ENCODE measurements at regions not wholly inside any gene's neighbourhood (a gene's known extent, or its start where the extent isn't known, plus 50 kb on each side); places are given as distances from the start of the nearest gene placed in this dataset.

DNA sequence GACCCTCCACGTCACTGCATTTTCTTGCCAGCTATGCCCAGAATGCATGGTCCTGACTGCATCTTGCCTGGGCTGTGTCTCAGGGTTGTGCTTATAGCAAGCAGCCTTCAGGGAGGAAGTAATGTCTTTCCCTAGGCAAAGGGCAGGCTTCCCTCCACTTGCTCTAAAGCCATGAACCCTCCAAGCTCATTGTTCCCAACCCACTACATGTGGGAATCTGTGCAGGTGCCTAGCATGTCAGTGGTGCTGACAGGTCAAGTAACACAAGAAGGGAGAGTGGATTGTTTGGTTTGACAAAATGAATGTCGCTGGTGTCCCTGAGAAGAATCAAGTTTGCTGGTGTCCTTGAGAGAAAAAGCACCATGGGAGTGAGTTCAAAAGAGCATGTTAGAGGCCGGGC is 53.9 kb upstream of the UCN3 start (continued):
- no peak for TF ChIP-seq TEAD4 (IDR thresholded peaks at IDR 0.05; ENCODE audit: borderline replicate concordance, insufficient read depth)
- no peak for TF ChIP-seq ELF1 (IDR thresholded peaks at IDR 0.05)
- no peak for TF ChIP-seq RAD21 (IDR thresholded peaks at IDR 0.05; ENCODE audit: low read length)
- no peak for TF ChIP-seq EP300 (IDR thresholded peaks at IDR 0.05; ENCODE audit: borderline replicate concordance in 1 of 2, low read depth in 1 of 2, low read length in 1 of 2)
- TF ChIP-seq YY1 (IDR thresholded peaks at IDR 0.05; ENCODE audit: low read depth) = no peak

- Histone ChIP-seq H4K20me1 (ENCODE audit: insufficient read depth) (no peaks in the 10 kb centered on the region), H3K9me3 (no peaks in the 10 kb centered on the region), H3K4me1 (ENCODE audit: control insufficient read depth in 1 of 2, insufficient read depth in 2 of 2, low read depth in 1 of 2, low read length in 1 of 2) (no peaks in the 10 kb centered on the region; a peak in 1 of 4 replicates), H3K36me3 (replicated peaks in 1 of 2; ENCODE audit: control insufficient read depth in 1 of 2, insufficient read depth in 2 of 2, low read length in 1 of 2) (no peaks in the 10 kb centered on the region), H3K9ac (no peak overlapping the region), H3K4me3 (ENCODE audit: low read depth in 2 of 2, low read length in 1 of 2) (no peak overlapping the region), H3K79me2 (ENCODE audit: insufficient read depth) (no peaks in the 10 kb centered on the region), H3K27me3 (ENCODE audit: insufficient read depth) (no peaks in the 10 kb centered on the region; the same call in 1 of the 2 replicates), H3K9me2 (no peaks in the 10 kb centered on the region), H3K27ac (ENCODE audit: low read depth in 2 of 2, low read length in 1 of 2) (no peak overlapping the region), H2AFZ (ENCODE audit: low read depth) (no peak overlapping the region), H3F3A (replicated peaks; ENCODE audit: insufficient read depth) (no peaks in the 10 kb centered on the region), H3K4me2 (no peak overlapping the region)
- no peak for TF ChIP-seq TCF12 (IDR thresholded peaks at IDR 0.05)
- WGBS (ENCODE audit: low lambda C conversion rate) = 44% methylated on average over 1 of the region's 1 CpG
- no peak for DNase-seq
- ChIA-PET POLR2A (no interaction called here), CTCF (no interaction called here)
Observed at GRCh38 chr10:5311617-5312016, 53.1 kb upstream of the UCN3 start.

DNA sequence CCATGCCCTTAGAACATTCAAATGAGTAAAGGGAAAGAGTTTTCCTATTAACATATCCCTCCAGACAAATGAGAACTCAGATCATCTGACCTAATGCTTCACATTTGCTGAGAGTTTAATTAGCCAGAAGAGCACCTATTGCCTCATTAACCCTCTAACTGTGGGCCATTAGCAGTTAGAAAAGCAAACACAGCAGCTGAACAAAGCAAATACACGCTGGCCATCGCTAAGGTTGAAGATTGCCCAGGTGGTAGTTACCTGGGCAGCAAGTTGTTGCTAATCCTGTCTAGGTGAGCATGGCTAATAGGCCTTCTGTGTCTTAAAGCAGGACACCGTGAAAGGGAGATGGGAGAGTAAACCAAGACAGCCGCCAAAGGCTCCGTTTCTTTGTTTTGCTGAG is 49.9 kb upstream of the UCN3 start:
- no peak for TF ChIP-seq REST (IDR thresholded peaks at IDR 0.05; ENCODE audit: low read depth, low read length)
- TF ChIP-seq TAF1 (IDR thresholded peaks at IDR 0.05; ENCODE audit: borderline replicate concordance, low read depth, low read length) = no peak
- TF ChIP-seq TCF12 (IDR thresholded peaks at IDR 0.05) = no peak
- TF ChIP-seq RXRA (IDR thresholded peaks at IDR 0.05; ENCODE audit: borderline replicate concordance, low read depth) = no peak
- TF ChIP-seq EP300 (IDR thresholded peaks at IDR 0.05; ENCODE audit: borderline replicate concordance in 1 of 2, low read depth in 1 of 2, low read length in 1 of 2) = no peak
- no peak for TF ChIP-seq FOXM1 (IDR thresholded peaks at IDR 0.05; ENCODE audit: low read depth)
- no peak for TF ChIP-seq ZBTB33 (IDR thresholded peaks at IDR 0.05; ENCODE audit: borderline replicate concordance, low read depth)
- no peak for TF ChIP-seq JUND (IDR thresholded peaks at IDR 0.05)
- no peak for TF ChIP-seq YY1 (IDR thresholded peaks at IDR 0.05; ENCODE audit: low read depth)
- TF ChIP-seq FOSL2 (IDR thresholded peaks at IDR 0.05; ENCODE audit: borderline replicate concordance, low read depth) = no peak
- TF ChIP-seq USF1 (IDR thresholded peaks at IDR 0.05; ENCODE audit: borderline replicate concordance, low read depth) = no peak
- no peak for TF ChIP-seq GATA2 (CRISPR knock-in tag; IDR thresholded peaks at IDR 0.05)
- no peak for TF ChIP-seq RFX5 (IDR thresholded peaks at IDR 0.05; ENCODE audit: low read length)
- TF ChIP-seq, protein P1, sequence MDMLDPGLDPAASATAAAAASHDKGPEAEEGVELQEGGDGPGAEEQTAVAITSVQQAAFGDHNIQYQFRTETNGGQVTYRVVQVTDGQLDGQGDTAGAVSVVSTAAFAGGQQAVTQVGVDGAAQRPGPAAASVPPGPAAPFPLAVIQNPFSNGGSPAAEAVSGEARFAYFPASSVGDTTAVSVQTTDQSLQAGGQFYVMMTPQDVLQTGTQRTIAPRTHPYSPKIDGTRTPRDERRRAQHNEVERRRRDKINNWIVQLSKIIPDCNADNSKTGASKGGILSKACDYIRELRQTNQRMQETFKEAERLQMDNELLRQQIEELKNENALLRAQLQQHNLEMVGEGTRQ (IDR thresholded peaks at IDR 0.05; ENCODE audit: borderline replicate concordance, low read depth, low read length) = no peak
- H3K36me3 ChIP-seq (replicated peaks in 1 of 2; ENCODE audit: control insufficient read depth in 1 of 2, insufficient read depth in 2 of 2, low read length in 1 of 2) = no peaks in the 10 kb centered on the region
- peaks cover 5% of the 10 kb centered on the region for H3F3A ChIP-seq (replicated peaks; ENCODE audit: insufficient read depth)
- DNase-seq = no peak
- H3K9me2 ChIP-seq = no peaks in the 10 kb centered on the region
- peaks cover 0 to 7% of the 10 kb centered on the region in 2 experiments; a peak in 1 of 4 replicates for H3K4me1 ChIP-seq (ENCODE audit: control insufficient read depth in 1 of 2, insufficient read depth in 2 of 2, low read depth in 1 of 2, low read length in 1 of 2)
- CTCF ChIA-PET = interaction anchor here (0.7 kb wide), 1 partner anchor 500 kb away, joined by 3 read pairs; no protein-coding TSS in a partner anchor
- no peak overlapping the region for H3K4me3 ChIP-seq (ENCODE audit: low read depth in 2 of 2, low read length in 1 of 2)
- 67% methylated on average over 5 of the region's 5 CpGs for WGBS (ENCODE audit: low lambda C conversion rate)
- H3K4me2 ChIP-seq = no peak overlapping the region
- H3K9ac ChIP-seq = no peak overlapping the region
- H2AFZ ChIP-seq (ENCODE audit: low read depth) = no peak overlapping the region
- H3K27me3 ChIP-seq (ENCODE audit: insufficient read depth) = no peaks in the 10 kb centered on the region; the same call in 1 of the 2 replicates
- no peaks in the 10 kb centered on the region for H3K9me3 ChIP-seq
- no peak overlapping the region for H3K27ac ChIP-seq (ENCODE audit: low read depth in 2 of 2, low read length in 1 of 2)
- no peaks in the 10 kb centered on the region for H3K79me2 ChIP-seq (ENCODE audit: insufficient read depth)
- no peaks in the 10 kb centered on the region for H4K20me1 ChIP-seq (ENCODE audit: insufficient read depth)
- POLR2A ChIA-PET = no interaction called here

Data from SK-N-SH (cell line).